Muscle of arm (tissue), 1 donor: ENCODE measurements at regions not wholly inside any gene's neighbourhood (a gene's known extent, or its start where the extent isn't known, plus 50 kb on each side); places are given as distances from the start of the nearest gene placed in this dataset.

Experiments used
- DNase-seq: peaks from one replicate; pipeline ENCODE4 v3.0.0-alpha.2; 2013

DNA sequence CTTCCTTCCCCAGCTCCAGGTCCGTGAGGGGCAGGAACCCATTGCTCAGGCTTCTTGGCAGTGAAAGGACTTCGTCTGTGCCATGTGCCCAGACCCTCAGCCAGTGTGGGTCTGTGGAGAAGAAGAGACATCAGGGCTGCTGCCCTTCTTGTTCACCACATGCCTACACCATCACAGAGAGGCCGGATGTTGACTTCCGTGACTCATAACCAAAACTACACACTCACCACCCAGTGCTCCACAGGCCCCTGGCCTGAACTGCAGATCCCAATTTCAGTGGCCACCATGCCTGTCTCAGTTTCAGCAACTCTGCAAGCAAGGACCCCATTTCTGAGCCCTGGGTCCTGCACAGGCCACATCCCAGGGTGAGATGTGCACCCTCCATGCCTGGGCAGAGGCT, 332.6 kb upstream of the SALL3 start:
- DNase-seq = no peak

DNA sequence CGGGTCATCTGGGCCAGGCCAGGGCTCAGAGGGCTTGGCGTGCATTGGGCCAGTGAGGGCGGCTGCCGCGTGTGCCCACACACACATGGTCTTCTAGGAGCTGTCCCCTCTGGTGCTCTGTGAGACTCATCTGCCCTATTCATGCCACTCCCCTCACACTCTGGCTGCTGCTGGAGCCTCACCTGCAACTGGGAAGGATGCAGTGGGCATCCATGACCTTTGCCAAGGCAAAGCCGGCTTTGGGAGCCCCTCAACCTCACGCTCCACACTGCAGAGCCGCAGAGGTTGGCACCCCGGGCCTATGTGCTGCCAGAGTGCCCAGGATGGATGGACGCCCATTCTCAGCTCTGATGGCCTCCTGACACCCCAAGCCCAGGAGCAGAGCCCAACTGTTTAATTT, 330.2 kb upstream of the SALL3 start:
- DNase-seq = no peak

DNA sequence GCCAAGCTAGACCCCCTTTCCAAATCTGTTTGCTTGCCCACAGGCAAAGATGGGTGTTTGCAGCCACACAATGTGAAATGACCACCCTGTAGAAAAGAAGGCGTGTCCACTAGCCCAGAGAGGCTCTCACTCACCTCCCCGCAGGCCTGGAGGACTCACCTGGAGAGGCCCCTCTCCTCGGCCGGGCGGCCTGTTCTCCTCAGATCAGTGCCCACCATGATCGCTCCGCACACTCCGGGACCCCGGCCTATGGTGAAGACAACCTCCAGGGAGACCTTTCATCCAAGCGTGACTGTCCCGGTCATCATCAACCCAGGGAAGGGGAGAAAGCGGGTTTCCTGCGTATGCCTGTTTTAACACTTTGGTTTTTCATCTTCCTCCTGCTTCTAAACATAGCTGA, 328.7 kb upstream of the SALL3 start:
- no peak for DNase-seq

DNA sequence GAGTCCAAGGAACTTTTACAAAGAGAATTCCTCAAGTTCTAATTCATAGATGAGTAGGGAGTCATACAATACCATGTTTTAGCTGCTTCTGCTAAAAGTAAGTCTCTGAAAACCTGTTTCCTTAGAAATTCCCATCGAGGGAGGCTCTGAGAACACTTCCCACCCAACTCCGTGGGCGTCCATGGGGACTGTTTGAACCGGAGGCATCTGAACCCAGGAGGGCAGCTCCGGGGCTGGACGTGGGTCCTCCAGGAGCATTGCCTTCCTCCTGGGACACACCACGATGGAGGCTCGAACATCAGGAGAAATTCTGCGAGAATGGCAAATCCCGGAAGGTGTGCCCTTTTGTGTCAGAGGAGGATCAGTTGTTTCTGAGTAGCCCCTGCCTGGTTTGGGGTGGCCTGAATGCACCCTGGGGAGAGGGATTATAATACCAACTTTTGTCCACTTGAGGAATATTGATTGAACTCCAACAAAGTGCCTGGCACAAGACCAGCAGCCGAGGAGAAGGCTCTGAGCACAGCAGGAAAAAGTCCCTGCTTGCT, 327.5 kb upstream of the SALL3 start:
- no peak for DNase-seq

DNA sequence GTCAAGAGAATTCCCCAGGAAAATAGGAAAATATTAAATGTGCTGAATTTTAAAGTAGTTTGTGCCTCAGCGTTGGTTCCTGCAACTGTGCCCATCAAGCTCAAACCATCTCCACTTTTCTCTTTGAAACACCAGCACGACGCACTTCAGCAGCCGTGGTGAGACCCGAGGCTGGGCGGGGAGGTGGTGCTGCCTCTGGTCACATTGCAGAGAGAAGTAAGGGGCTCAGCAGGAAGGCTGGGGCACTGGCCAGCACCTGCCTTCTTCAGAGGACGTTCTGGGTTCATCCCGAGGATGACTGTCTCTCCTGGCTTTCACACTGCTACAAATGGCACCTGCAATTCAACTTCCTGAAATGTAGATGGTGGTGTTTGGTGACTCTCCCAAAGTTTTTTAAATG, 323.7 kb upstream of the SALL3 start:
- no peak for DNase-seq

DNA sequence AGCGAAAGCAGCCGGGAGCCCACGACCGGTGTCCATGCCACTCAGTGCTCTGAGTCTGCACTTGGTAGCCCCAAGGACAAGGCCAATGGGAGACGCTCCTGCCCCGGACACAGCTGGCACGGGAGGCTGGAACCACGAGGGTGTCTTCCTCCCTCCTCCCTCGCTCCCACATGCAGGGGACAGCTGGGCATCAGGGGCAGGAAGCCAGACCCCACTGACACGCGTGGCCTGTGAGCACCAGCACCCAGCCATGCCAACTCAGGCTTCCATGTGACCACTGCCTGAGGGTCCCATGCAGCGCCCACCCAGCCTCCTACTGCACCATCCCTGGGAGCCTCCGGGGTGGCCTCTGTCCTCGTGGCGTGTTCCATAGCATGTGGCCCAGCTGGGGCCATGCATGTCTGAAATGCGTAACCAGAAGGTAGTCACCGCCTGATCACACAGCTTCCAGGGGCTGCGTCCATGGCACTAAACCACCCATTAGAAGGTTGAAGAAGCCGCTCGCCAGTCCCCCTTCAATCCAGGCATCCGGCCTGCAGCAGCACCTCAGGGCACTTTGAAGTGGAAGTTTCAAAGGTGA, 323.2 kb upstream of the SALL3 start:
- DNase-seq = no peak

DNA sequence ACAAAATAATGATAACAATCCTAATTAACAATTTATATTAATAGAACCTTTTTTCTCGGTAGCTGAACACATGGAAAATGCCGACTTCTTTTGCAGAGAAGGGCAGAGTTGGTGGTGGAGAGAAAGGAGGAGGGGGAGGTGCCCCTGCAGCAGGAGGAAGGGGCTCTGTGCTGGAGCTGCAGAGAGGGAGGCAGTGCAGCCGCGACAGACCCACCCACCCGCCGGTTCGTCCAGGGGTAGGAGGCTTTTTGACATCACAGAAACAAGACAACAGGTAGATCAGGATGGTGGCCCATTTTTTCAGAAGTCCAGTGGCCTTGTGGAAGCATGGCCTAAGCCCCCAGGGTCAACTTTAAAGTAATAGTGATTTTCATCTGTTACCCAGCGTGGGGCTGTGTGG, 321.1 kb upstream of the SALL3 start:
- no peak for DNase-seq

DNA sequence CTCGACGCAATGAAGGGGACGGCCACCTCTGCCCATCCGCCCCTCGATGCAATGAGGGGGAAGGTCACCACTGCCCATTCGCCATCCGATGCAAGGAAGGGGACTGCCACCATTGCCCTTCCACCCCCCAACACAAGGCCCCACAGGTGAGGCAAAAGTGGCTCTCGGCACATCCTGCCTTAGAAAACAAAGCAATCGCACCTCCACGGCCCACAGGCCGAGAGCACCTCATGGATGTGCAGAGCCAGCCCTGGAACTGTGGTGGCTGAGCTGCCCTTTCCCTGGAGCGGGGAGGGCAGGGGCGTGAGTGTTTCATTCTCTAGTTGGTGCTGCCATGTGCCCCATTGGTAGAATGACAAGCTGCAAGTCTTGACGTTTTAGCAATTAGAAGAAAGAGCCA, 320.6 kb upstream of the SALL3 start:
- DNase-seq = no peak

DNA sequence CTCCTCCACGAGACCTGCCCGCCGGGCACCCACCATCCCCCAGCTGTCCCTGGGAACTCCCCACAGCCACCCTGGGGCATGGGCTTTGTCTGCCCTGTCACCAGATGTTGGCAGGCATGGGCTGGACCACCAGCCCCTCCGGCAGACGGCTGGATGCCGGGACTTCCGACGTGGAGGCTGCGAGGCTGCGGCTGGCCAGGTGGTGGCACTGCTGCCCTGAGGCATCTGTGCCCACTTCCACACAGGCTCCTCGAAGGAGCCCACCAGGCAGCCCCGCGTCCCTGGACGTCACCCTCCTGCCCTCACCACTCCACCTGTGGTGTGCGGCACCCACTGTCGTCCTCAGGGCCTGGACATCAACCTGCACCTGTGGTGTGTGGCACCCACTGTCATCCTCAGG, 319.9 kb upstream of the SALL3 start:
- no peak for DNase-seq

DNA sequence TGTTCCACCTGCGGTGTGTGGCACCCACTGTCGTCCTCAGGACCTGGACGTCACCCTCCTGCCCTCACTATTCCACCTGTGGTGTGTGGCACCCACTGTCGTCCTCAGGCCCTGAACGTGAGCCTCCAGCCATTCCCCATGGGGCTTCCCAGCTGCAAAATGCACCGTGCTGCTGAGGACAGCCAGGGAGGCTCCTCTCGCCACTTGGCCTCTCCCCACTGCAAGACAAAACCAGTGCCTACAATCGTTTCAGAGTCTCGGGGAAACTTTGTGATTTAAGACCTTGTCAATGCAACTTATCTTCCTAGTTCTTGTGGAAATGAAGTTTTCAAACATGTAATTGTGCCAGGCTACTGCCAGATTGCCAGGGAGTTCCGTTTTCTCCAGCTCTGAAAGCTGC, 319.3 kb upstream of the SALL3 start:
- no peak for DNase-seq

DNA sequence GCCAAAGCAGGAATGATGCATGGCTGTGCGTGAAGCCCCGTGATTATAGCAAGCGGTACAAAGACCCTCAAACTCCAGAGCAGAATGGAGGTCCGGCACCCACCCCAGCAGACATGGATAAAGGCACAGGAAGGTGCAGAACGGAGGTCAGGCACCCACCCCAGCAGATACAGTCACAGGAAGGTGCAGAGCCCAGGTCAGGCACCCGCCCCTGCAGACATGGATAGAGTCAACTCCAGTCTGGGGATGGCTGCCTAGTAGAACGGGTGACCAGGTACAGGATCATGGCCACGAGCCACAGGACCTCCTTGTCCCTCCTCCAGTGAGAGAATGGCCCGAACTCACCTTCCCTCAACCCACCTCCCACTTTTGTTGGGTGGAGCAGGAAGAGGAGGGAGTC, 318.3 kb upstream of the SALL3 start:
- DNase-seq = no peak

DNA sequence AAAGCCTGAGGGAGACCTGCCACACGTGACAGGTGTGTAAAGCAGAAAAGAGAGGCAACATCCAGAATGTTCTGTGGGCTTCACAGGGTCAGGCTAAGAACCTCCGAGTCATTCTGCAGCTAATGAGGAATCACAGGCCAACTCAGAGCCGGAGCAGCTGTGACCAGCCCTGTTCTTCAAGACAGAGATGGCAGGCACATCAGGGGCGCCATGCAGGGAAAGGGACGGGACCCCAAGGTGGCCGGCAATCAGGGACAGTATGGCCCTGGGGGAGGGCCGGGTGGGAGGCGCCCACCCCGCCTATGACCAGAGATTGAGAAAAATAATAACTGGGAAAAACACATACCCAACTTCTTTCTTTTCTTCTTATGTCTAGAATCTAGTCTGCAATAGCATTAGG, 316.7 kb upstream of the SALL3 start:
- no peak for DNase-seq

DNA sequence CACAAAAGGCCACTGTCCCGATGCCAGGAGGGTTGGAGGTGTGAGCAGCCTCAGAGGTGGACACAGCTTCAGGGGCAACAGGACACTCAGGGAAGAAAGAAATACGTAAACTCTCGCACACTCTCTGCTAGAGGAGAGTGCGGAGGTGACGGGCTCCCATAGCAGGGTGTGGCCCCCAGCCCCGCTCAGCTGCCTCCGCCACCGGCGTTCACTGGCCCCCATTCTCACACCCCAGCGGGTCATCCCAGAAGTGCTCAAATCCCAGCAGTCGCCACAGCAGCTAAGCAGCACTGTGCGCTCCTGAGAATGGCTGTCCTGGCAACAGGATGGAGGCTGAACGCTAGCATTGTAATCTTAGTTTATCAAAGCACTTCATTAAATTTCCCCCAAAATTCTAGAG, 315.6 kb upstream of the SALL3 start:
- no peak for DNase-seq

DNA sequence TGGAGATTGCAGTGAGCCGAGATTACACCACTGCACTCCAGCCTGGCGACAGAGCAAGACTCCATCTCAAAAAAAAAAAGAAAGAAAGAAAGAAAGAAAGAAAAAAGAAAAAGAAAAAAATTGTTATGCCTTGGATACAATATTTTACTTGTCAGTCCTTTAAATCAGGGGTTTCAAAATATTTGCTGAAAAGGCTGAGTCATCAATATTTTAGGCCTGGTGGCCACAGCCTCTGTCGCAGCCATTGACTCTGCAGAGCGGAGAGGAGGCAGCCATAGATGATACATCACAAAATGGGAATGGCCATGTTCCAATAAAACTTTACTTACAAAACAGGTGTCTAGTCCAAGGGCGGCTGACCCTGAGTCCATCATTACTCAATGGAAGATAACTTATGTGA, 314.8 kb upstream of the SALL3 start:
- no peak for DNase-seq

DNA sequence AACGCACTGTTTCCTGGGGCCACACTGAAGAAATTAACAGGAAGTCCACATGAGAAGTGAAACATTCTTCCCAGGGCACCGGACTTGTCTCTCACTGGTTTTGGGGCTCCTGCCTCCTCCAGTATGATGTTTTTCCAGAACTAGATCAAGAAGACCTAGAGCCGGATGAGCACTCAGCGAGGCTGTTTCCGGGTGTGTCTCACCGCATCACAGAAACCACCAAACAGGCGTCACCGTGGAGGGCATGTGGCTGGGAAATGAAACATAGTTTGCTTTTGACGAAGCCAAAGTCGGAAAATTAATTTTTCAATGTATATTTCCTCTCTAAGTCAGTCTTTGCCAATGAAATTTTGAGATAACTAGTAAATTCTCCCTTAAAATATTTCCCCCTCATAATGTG, 314.0 kb upstream of the SALL3 start:
- DNase-seq = no peak

DNA sequence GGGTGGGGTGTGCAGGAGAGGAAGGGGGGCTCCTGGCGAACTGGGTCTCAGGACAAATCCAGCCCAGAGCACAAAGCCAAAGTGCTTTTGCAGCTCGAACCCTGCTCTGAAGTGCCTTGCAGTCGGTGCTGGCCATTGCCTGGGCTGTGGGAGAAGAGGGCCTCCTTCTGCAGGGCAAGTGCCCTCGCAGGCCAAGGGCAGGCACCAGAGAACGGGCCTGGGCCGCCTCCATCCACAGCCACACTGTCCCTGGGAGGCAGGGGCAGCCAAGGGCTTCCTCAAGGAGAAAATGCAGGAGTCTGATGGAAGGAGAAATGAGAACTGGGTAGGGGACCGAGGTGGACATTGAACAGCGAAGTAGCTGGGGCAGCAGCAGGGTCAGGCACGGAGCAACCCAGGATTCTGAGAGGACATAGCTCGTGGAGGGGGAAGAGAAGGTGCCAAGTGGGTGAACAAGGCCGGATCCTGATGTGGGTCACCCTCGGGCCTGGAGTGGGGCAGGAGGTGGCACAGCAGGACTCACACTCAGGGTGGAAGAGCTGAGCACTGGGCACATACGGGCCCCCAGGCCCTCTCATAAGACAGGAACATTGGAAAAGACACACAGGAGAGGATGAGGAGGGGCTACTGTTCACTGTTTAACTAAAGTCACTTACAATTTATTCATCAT, 312.8 kb upstream of the SALL3 start:
- no peak for DNase-seq

DNA sequence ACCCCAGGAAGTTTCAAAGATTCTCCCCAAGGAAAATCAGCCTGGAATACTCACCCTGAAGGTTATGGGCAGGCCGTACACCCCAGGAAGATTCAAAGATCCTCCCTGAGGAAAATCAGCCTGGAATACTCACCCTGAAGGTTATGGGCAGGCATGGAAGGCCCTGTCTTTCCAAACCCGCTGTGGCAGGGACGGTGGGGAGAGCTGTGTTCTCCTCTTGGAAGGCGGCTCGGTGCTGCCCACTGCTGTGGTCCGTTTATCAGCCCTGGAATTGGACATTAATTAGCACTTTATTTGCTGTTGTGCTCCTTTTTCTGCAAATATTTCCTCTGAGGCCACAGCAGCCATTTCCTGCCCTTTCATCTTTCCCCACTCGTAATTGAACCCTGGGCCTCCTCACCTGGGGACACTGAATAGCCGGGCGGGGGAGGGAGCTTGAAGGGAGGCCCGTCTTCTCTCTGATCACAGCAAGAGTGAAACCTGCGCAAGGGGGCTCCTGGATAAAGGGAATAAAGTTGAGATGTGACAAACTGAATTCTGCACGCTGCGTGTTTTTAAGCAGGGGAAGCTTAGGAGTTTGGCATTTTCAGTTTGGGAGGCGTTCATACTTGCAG, 308.7 kb upstream of the SALL3 start:
- DNase-seq = no peak

DNA sequence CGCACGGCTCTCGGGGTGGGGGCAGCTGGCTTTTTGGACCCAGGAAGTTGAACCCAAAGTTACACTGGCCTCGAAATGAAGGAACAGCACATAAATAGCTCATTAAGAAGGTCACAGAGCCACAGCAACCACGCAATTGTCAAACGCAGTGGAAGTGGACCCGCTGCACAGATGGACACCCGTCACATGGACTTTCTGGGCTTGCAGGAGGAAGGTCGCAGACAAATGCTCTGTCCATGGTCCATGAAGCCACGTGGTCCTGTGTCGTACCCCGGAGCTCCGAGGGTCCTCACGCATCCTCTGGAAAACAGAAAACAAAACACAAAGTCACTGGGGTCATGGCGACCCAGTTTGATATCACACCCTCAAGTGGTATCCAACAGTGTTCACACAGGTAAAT, 308.1 kb upstream of the SALL3 start:
- no peak for DNase-seq

DNA sequence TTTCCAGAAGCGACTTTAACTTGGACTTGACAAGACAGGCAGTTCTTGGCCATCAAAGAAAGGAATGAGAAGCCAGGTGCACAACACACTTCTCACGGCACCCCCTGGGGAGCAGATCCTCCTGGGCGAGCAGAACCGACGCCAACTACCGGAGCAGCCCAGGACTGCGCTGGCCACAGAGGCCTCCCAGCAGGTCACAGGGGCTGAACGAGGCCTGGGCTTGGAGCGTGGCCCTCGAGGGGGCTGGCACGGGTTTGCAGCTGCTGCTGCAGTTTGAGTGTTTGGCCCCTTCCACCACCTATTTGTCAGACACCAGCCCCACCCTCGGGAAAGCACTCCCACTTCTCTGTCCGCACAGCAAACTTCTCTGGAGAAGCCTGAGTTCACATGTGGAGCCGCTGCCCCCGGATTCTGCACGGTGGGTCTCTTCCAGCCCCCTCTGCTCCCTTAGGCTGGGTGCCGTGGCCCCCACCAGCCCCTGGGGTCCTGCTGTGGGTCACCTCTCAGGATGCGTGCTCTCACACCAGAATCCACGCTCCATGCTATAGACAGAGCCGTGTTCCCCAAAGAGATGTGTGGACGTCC, 306.7 kb upstream of the SALL3 start:
- no peak for DNase-seq

DNA sequence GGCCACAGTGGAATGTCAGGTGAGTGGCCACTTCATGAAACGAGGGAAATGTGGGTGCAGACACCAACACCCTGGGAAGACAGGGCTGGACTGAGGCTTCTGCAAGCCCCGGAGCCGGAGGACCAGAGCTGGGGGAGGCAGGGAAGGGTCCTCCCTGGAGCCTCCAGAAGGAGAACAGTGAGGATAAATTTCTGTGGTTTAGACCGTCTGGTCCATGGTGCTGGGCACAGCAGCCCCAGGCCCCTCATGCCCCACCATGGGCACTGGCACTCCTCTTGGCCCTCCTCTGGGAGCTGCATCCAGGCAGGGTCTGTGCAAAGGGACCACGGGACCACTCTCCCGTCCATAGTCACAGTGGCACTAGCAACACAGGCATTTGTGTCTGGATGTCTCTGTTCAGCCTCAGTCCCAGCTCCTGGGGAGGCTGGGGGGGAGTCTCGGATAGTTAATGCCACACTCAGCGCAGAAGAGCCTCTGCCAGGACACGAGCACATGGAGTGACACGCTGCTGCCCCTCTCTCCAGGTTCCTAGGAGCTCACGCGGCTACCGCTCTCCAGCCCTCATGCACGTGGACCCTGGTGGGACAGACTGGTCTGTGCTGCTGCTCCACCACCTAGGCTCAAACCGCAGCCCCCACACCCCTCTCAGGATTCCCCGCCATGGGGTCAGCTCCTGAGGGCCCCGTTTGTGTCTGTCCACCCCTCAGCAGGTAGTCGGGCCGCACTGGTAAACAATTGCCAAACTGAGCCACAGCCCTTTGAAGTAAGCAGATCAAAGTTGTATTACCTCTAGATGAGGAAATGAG, 305.9 kb upstream of the SALL3 start:
- DNase-seq = no peak

DNA sequence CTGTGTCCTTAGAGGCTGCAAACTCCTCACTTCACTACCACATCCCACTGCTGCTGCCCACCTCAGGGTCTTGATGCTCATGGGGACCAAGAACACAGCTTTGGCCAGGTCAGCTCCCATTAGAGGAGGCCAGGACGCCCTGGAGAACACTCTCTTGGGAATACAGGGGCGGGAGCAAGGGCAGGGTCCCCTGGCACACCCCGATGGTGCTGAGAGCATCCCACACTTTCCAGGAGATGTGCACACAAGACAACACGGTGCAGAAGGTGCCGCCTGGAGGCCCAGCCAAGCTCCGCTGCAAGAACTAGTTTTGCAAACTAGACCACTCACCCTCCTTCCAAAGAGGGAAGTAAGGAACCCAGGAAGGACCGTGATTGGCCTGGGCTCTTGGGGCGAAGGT, 304.4 kb upstream of the SALL3 start:
- no peak for DNase-seq
